Astrocyte (in vitro differentiated cells and primary cell): ENCODE measurements at regions not wholly inside any gene's neighbourhood (a gene's known extent, or its start where the extent isn't known, plus 50 kb on each side); places are given as distances from the start of the nearest gene placed in this dataset.

Source experiments
- EZH2 ChIP-seq: IDR thresholded peaks from 2 replicates; pipeline ENCODE4 v1.6.1; 2012; ENCODE audit warnings: mild to moderate bottlenecking, low read length, inconsistent platforms; ENCODE audit not compliant: insufficient read depth
- TF ChIP-seq, protein P1 (sequence below): IDR thresholded peaks from 2 replicates; pipeline ENCODE4 v1.5.1; 2011; ENCODE audit warnings: low read depth, mild to moderate bottlenecking, inconsistent platforms, low read length, moderate library complexity; ENCODE audit not compliant: insufficient read depth

DNA sequence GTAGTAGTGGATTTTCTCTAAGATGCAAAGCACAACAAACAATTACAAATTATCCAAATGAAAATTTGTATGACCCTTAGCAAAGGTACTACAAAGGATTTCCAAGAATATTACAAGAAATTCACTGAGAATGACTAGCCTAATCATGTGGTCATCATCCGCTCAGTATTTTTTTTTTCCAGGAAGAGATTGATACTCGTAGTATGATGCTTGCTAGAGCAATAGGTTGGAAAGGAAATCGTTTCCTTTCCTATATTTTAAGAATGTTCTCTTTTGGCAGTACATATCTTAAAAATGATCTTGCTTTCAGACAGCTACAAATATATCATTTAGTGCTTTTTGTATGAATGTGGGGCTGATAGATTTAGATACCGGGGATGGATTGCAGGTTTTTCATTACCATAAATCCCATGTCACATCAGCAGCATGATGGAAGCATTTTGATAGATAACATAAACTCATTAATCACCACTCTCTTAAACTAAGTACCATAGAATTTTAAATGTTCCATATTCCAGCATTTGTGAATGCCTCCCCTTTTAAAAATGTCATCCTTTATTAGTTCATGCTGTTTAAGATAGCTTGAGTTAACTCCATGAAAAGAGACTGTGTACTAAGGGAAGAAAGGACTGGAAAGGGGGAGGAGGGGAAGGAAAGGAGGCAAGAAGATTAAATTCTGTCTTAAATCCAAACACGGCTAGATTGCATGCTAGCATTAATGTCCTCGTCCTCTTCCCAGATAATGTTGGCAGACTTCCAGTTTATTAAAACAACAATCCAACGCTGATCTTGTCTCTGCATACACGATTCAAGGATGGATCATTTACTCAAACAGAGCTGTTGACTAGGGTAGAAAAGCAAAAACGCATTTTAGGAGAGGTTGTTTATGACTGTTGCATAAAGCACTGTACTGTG lies 311.7 kb upstream of the ZNF608 start:
- TF ChIP-seq, protein P1, sequence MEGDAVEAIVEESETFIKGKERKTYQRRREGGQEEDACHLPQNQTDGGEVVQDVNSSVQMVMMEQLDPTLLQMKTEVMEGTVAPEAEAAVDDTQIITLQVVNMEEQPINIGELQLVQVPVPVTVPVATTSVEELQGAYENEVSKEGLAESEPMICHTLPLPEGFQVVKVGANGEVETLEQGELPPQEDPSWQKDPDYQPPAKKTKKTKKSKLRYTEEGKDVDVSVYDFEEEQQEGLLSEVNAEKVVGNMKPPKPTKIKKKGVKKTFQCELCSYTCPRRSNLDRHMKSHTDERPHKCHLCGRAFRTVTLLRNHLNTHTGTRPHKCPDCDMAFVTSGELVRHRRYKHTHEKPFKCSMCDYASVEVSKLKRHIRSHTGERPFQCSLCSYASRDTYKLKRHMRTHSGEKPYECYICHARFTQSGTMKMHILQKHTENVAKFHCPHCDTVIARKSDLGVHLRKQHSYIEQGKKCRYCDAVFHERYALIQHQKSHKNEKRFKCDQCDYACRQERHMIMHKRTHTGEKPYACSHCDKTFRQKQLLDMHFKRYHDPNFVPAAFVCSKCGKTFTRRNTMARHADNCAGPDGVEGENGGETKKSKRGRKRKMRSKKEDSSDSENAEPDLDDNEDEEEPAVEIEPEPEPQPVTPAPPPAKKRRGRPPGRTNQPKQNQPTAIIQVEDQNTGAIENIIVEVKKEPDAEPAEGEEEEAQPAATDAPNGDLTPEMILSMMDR = no peak
- TF ChIP-seq EZH2 = no peak
